Esophagus mucosa (tissue), 1 donor: ENCODE measurements at regions not wholly inside any gene's neighbourhood (a gene's known extent, or its start where the extent isn't known, plus 50 kb on each side); places are given as distances from the start of the nearest gene placed in this dataset.
"Not testable (repeated sequence)": the region's sequence is repeated elsewhere in the genome, so short reads cannot be mapped to it uniquely, and the experiment has no call there.

Experiments
- ATAC-seq: fragments of 200-7000 bp; cut with Tn5 transposase; one replicate; pipeline ENCODE4 v1.9.1; 2020
- donor health status: DM: yes; HTN: yes; CAD: no.

GRCh38 chr7:114175125-114175524, 239.5 kb upstream of the FOXP2 start:
- no peak for ATAC-seq

- ATAC-seq: no peak
Observed at GRCh38 chr7:114173170-114173890, 241.3 kb upstream of the FOXP2 start.

GRCh38 chr7:114169389-114169788, 245.2 kb upstream of the FOXP2 start:
- ATAC-seq: not testable (repeated sequence)

GRCh38 chr7:114160925-114161324, 242.1 kb upstream of the PPP1R3A start:
- ATAC-seq: no peak

GRCh38 chr7:114158854-114159253, 240.0 kb upstream of the PPP1R3A start:
- ATAC-seq: no peak

- ATAC-seq: no peak
Observed at GRCh38 chr7:114158275-114158674, 239.5 kb upstream of the PPP1R3A start.

GRCh38 chr7:114156178-114156577, 237.4 kb upstream of the PPP1R3A start:
- no peak for ATAC-seq

GRCh38 chr7:114155116-114156110, 236.6 kb upstream of the PPP1R3A start:
- no peak for ATAC-seq

- ATAC-seq: no peak
Observed at GRCh38 chr7:114153700-114154099, 234.9 kb upstream of the PPP1R3A start.

GRCh38 chr7:114152314-114152938, 233.6 kb upstream of the PPP1R3A start:
- no peak for ATAC-seq

GRCh38 chr7:114151777-114152176, 233.0 kb upstream of the PPP1R3A start:
- ATAC-seq: no peak

GRCh38 chr7:114150689-114151088, 231.9 kb upstream of the PPP1R3A start:
- ATAC-seq: no peak

- ATAC-seq: no peak
Observed at GRCh38 chr7:114148779-114149178, 230.0 kb upstream of the PPP1R3A start.

GRCh38 chr7:114141415-114141814, 222.6 kb upstream of the PPP1R3A start:
- no peak for ATAC-seq

GRCh38 chr7:114140561-114140960, 221.8 kb upstream of the PPP1R3A start:
- ATAC-seq: no peak

GRCh38 chr7:114139690-114140089, 220.9 kb upstream of the PPP1R3A start:
- ATAC-seq: not testable (repeated sequence)

GRCh38 chr7:114138587-114138986, 219.8 kb upstream of the PPP1R3A start:
- ATAC-seq: no peak

GRCh38 chr7:114133717-114134116, 214.9 kb upstream of the PPP1R3A start:
- ATAC-seq: no peak

GRCh38 chr7:114130866-114131265, 212.1 kb upstream of the PPP1R3A start:
- no peak for ATAC-seq

GRCh38 chr7:114128880-114129279, 210.1 kb upstream of the PPP1R3A start:
- ATAC-seq: no peak

- ATAC-seq: no peak
Observed at GRCh38 chr7:114126095-114126494, 207.3 kb upstream of the PPP1R3A start.

GRCh38 chr7:114112806-114113205, 194.0 kb upstream of the PPP1R3A start:
- ATAC-seq: no peak

GRCh38 chr7:114110666-114111065, 191.9 kb upstream of the PPP1R3A start:
- no peak for ATAC-seq
